Daoy (cell line): ENCODE measurements at regions not wholly inside any gene's neighbourhood (a gene's known extent, or its start where the extent isn't known, plus 50 kb on each side); places are given as distances from the start of the nearest gene placed in this dataset.
"Not testable (repeated sequence)": the region's sequence is repeated elsewhere in the genome, so short reads cannot be mapped to it uniquely, and the experiment has no call there.

Experiments used
- DNase-seq: peaks from one replicate; pipeline ENCODE4 v3.0.0-alpha.2; 2015; ENCODE audit warnings: low read depth

- DNase-seq: no peak
Measured at GRCh38 chr14:88929656-88930436, 105.4 kb downstream of the TTC8 start.

- DNase-seq: no peak
Measured at GRCh38 chr14:88931321-88932110, 107.1 kb downstream of the TTC8 start.

GRCh38 chr14:88933191-88933590 is 108.7 kb downstream of the TTC8 start:
- no peak for DNase-seq

GRCh38 chr14:88934351-88934806 is 109.9 kb downstream of the TTC8 start:
- DNase-seq: no peak

- no peak for DNase-seq
Measured at GRCh38 chr14:88935083-88935482, 110.6 kb downstream of the TTC8 start.

GRCh38 chr14:88937706-88938105 is 113.3 kb downstream of the TTC8 start:
- no peak for DNase-seq

GRCh38 chr14:88940671-88941070 is 116.2 kb downstream of the TTC8 start:
- DNase-seq: no peak

GRCh38 chr14:88941414-88941813 is 117.0 kb downstream of the TTC8 start:
- no peak for DNase-seq

- DNase-seq: no peak
Measured at GRCh38 chr14:88947646-88948598, 123.5 kb downstream of the TTC8 start.

- DNase-seq: no peak
Measured at GRCh38 chr14:88950069-88950468, 125.6 kb downstream of the TTC8 start.

GRCh38 chr14:88951370-88951769 is 126.9 kb downstream of the TTC8 start:
- no peak for DNase-seq

- DNase-seq: no peak
Measured at GRCh38 chr14:88952901-88953300, 128.4 kb downstream of the TTC8 start.

GRCh38 chr14:88955455-88955854 is 131.0 kb downstream of the TTC8 start:
- DNase-seq: no peak

- no peak for DNase-seq
Measured at GRCh38 chr14:88960496-88960895, 136.0 kb downstream of the TTC8 start.

- DNase-seq: no peak
Measured at GRCh38 chr14:88961214-88961613, 136.8 kb downstream of the TTC8 start.

- DNase-seq: no peak
Measured at GRCh38 chr14:88962356-88962755, 137.9 kb downstream of the TTC8 start.

GRCh38 chr14:88967299-88967698 is 142.8 kb downstream of the TTC8 start:
- DNase-seq: no peak

- no peak for DNase-seq
Measured at GRCh38 chr14:88975043-88975830, 150.8 kb downstream of the TTC8 start.

- DNase-seq: no peak
Measured at GRCh38 chr14:88975926-88976325, 151.5 kb downstream of the TTC8 start.

- DNase-seq: not testable (repeated sequence)
Measured at GRCh38 chr14:88980907-88981306, 156.5 kb downstream of the TTC8 start.

- peak; percentile 33 for DNase-seq
Measured at GRCh38 chr14:88981948-88982347, 157.5 kb downstream of the TTC8 start.
